Mononuclear cell (primary cell): ENCODE measurements at regions not wholly inside any gene's neighbourhood (a gene's known extent, or its start where the extent isn't known, plus 50 kb on each side); places are given as distances from the start of the nearest gene placed in this dataset.

ENCODE experiments used
- H3K27me3 ChIP-seq: 2 replicates; pipeline ENCODE4 v1.6.0; 2011; ENCODE audit warnings: low read length, control low read depth; ENCODE audit not compliant: insufficient read depth
- H3K4me1 ChIP-seq: 2 replicates; pipeline ENCODE4 v1.5.1; 2011; ENCODE audit warnings: mild to moderate bottlenecking, low read length, control low read depth; ENCODE audit not compliant: insufficient read depth
- H3K4me3 ChIP-seq: 2 replicates; pipeline ENCODE4 v1.5.1; 2011; ENCODE audit warnings: mild to moderate bottlenecking, low read length, moderate library complexity
- H3K9me3 ChIP-seq: 2 replicates; pipeline ENCODE4 v1.5.1; 2011; ENCODE audit warnings: low read depth, mild to moderate bottlenecking, control low read depth, low read length

GRCh38 chr5:73300337-73301207 is 127.6 kb downstream of the TMEM174 start:
- Histone ChIP-seq H3K27me3 (peaks cover 100% of the 10 kb centered on the region), H3K4me3 (no peak overlapping the region), H3K9me3 (no peaks in the 10 kb centered on the region)

GRCh38 chr5:73299665-73300336 is 126.8 kb downstream of the TMEM174 start:
- peaks cover 4% of the 10 kb centered on the region for H3K4me1 ChIP-seq
- H3K27me3 ChIP-seq, result peaks cover 99% of the 10 kb centered on the region
- H3K9me3 ChIP-seq, result no peaks in the 10 kb centered on the region
- H3K4me3 ChIP-seq, result no peak overlapping the region

More at GRCh38 chr5:73300337-73301207, 127.6 kb downstream of the TMEM174 start:
- H3K4me1 ChIP-seq, result peaks cover 4% of the 10 kb centered on the region

- H3K4me3 ChIP-seq, result no peak overlapping the region
- H3K4me1 ChIP-seq, result peaks cover 4% of the 10 kb centered on the region
- H3K9me3 ChIP-seq, result no peaks in the 10 kb centered on the region
- peaks cover 99% of the 10 kb centered on the region for H3K27me3 ChIP-seq
Observed at GRCh38 chr5:73298772-73299630, 126.0 kb downstream of the TMEM174 start.

GRCh38 chr5:73298251-73298771 is 125.3 kb downstream of the TMEM174 start:
- peaks cover 4% of the 10 kb centered on the region for H3K4me1 ChIP-seq
- no peaks in the 10 kb centered on the region for H3K9me3 ChIP-seq
- H3K27me3 ChIP-seq, result peaks cover 96% of the 10 kb centered on the region
- H3K4me3 ChIP-seq, result no peak overlapping the region

GRCh38 chr5:73297430-73297829 is 124.4 kb downstream of the TMEM174 start:
- Histone ChIP-seq H3K27me3 (peaks cover 96% of the 10 kb centered on the region), H3K9me3 (no peaks in the 10 kb centered on the region), H3K4me1 (peaks cover 4% of the 10 kb centered on the region), H3K4me3 (no peak overlapping the region)

GRCh38 chr5:73296772-73297171 is 123.8 kb downstream of the TMEM174 start:
- peaks cover 95% of the 10 kb centered on the region for H3K27me3 ChIP-seq
- H3K4me3 ChIP-seq, result no peak overlapping the region
- H3K9me3 ChIP-seq, result no peaks in the 10 kb centered on the region
- H3K4me1 ChIP-seq, result peaks cover 4% of the 10 kb centered on the region

- peaks cover 94% of the 10 kb centered on the region for H3K27me3 ChIP-seq
- H3K9me3 ChIP-seq, result no peaks in the 10 kb centered on the region
- H3K4me3 ChIP-seq, result no peak overlapping the region
Observed at GRCh38 chr5:73295921-73296320, 122.9 kb downstream of the TMEM174 start.

GRCh38 chr5:73295447-73295846 is 122.5 kb downstream of the TMEM174 start:
- Histone ChIP-seq H3K27me3 (peaks cover 91% of the 10 kb centered on the region), H3K4me1 (peaks cover 4% of the 10 kb centered on the region)

More at GRCh38 chr5:73295921-73296320, 122.9 kb downstream of the TMEM174 start:
- H3K4me1 ChIP-seq, result peaks cover 4% of the 10 kb centered on the region

GRCh38 chr5:73292816-73293459 is 119.9 kb downstream of the TMEM174 start:
- peaks cover 71% of the 10 kb centered on the region for H3K27me3 ChIP-seq
- no peaks in the 10 kb centered on the region for H3K9me3 ChIP-seq
- H3K4me1 ChIP-seq, result no peaks in the 10 kb centered on the region
- no peak overlapping the region for H3K4me3 ChIP-seq

More at GRCh38 chr5:73295447-73295846, 122.5 kb downstream of the TMEM174 start:
- Histone ChIP-seq H3K4me3 (no peak overlapping the region), H3K9me3 (no peaks in the 10 kb centered on the region)

GRCh38 chr5:73291873-73292272 is 118.9 kb downstream of the TMEM174 start:
- H3K4me1 ChIP-seq, result no peaks in the 10 kb centered on the region
- H3K27me3 ChIP-seq, result peaks cover 61% of the 10 kb centered on the region
- no peak overlapping the region for H3K4me3 ChIP-seq
- H3K9me3 ChIP-seq, result no peaks in the 10 kb centered on the region

GRCh38 chr5:73290242-73290641 is 117.2 kb downstream of the TMEM174 start:
- Histone ChIP-seq H3K4me1 (no peaks in the 10 kb centered on the region), H3K9me3 (no peaks in the 10 kb centered on the region), H3K27me3 (peaks cover 48% of the 10 kb centered on the region), H3K4me3 (no peak overlapping the region)

- Histone ChIP-seq H3K4me1 (no peaks in the 10 kb centered on the region), H3K4me3 (no peak overlapping the region)
Observed at GRCh38 chr5:73288803-73289720, 116.1 kb downstream of the TMEM174 start.

GRCh38 chr5:73286896-73287295 is 113.9 kb downstream of the TMEM174 start:
- Histone ChIP-seq H3K4me3 (no peak overlapping the region), H3K4me1 (no peaks in the 10 kb centered on the region), H3K27me3 (peaks cover 32% of the 10 kb centered on the region), H3K9me3 (no peaks in the 10 kb centered on the region)

More at GRCh38 chr5:73288803-73289720, 116.1 kb downstream of the TMEM174 start:
- Histone ChIP-seq H3K27me3 (peaks cover 39% of the 10 kb centered on the region), H3K9me3 (no peaks in the 10 kb centered on the region)
